Hematopoietic multipotent progenitor cell treated with erythropoietin and hydrocortisone succinate and interleukin-3 and kit ligand, for 15 days (in vitro differentiated cells): ENCODE measurements at regions not wholly inside any gene's neighbourhood (a gene's known extent, or its start where the extent isn't known, plus 50 kb on each side); places are given as distances from the start of the nearest gene placed in this dataset.

Experiments used
- DNase-seq: peaks from one replicate; pipeline ENCODE4 v3.0.0-alpha.2; 2015; ENCODE audit warnings: low spot score

GRCh38 chr12:90257927-90258624 is 549.4 kb upstream of the ATP2B1 start:
- no peak for DNase-seq

- DNase-seq: no peak
These were observed 546.2 kb upstream of the ATP2B1 start for GRCh38 chr12:90254796-90255195.

GRCh38 chr12:90253674-90254181 is 545.1 kb upstream of the ATP2B1 start:
- DNase-seq: no peak

GRCh38 chr12:90253136-90253535 is 544.5 kb upstream of the ATP2B1 start:
- no peak for DNase-seq

GRCh38 chr12:90250766-90251165 is 542.1 kb upstream of the ATP2B1 start:
- DNase-seq: no peak

- DNase-seq: no peak
These were observed 541.4 kb upstream of the ATP2B1 start for GRCh38 chr12:90250042-90250441.

GRCh38 chr12:90246688-90247087 is 538.0 kb upstream of the ATP2B1 start:
- no peak for DNase-seq

- DNase-seq: no peak
These were observed 536.8 kb upstream of the ATP2B1 start for GRCh38 chr12:90245391-90245790.

- DNase-seq: no peak
These were observed 535.6 kb upstream of the ATP2B1 start for GRCh38 chr12:90244232-90244631.

- no peak for DNase-seq
These were observed 534.6 kb upstream of the ATP2B1 start for GRCh38 chr12:90243211-90243610.

- no peak for DNase-seq
These were observed 531.2 kb upstream of the ATP2B1 start for GRCh38 chr12:90239732-90240260.

GRCh38 chr12:90238663-90239271 is 530.1 kb upstream of the ATP2B1 start:
- DNase-seq: no peak

GRCh38 chr12:90237841-90238240 is 529.2 kb upstream of the ATP2B1 start:
- DNase-seq: no peak

- DNase-seq: no peak
These were observed 527.0 kb upstream of the ATP2B1 start for GRCh38 chr12:90235642-90236041.

- no peak for DNase-seq
These were observed 525.8 kb upstream of the ATP2B1 start for GRCh38 chr12:90234472-90234871.

- no peak for DNase-seq
These were observed 524.8 kb upstream of the ATP2B1 start for GRCh38 chr12:90233168-90234100.

GRCh38 chr12:90229407-90230170 is 521.0 kb upstream of the ATP2B1 start:
- DNase-seq: no peak

- DNase-seq: no peak
These were observed 517.6 kb upstream of the ATP2B1 start for GRCh38 chr12:90226211-90226610.

GRCh38 chr12:90216815-90217214 is 508.2 kb upstream of the ATP2B1 start:
- DNase-seq: no peak

GRCh38 chr12:90216020-90216552 is 507.4 kb upstream of the ATP2B1 start:
- DNase-seq: no peak

- no peak for DNase-seq
These were observed 502.4 kb upstream of the ATP2B1 start for GRCh38 chr12:90211017-90211416.
